ENCODE measurements at regions not wholly inside any gene's neighbourhood (a gene's known extent, or its start where the extent isn't known, plus 50 kb on each side); places are given as distances from the start of the nearest gene placed in this dataset.

DNA sequence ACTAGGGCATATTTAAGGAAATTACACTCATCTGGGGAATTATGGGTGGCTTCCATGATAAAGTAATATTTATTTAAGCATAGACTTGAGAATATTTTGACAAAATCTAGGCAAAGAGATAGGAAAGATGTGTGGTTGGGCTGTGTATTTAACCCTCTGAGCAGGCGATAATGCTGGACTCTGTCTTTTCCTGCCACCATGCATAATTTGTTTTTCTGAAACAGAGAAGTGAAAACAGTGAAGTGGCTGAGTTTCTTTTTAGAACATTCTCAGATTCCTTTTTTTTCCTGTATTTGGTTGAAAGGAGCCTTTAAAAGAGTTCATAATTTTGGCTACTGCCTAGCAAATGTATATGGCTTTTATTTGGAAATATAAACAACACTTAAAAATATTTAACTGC lies 104.8 kb upstream of the CDH19 start:
- Histone ChIP-seq H3K79me1 (ENCODE audit: insufficient read depth, low read depth, low read length, poor library complexity, severe bottlenecking) (no peaks in the 10 kb centered on the region), H3K27me3 (ENCODE audit: insufficient read depth, low read length) (no peaks in the 10 kb centered on the region), H3K23ac (ENCODE audit: insufficient read length, low read depth, low read length) (no peak overlapping the region), H3K4me1 (ENCODE audit: insufficient read depth, low read length) (no peaks in the 10 kb centered on the region), H3K9ac (ENCODE audit: extremely low read depth, insufficient read length, low read length) (no peak overlapping the region), H3K23me2 (ENCODE audit: insufficient read length, low read depth, low read length, poor library complexity, severe bottlenecking) (no peaks in the 10 kb centered on the region), H3K79me2 (ENCODE audit: insufficient read depth, low read length) (no peaks in the 10 kb centered on the region), H4K8ac (replicated peaks; ENCODE audit: insufficient read length, low read depth, low read length) (no peak overlapping the region), H2BK5ac (ENCODE audit: insufficient read length, low read length) (no peak overlapping the region), H2BK12ac (ENCODE audit: insufficient read length, low read depth, low read length) (no peak overlapping the region), H3K4me2 (ENCODE audit: insufficient read depth, insufficient read length, low read length) (no peak overlapping the region), H3K14ac (ENCODE audit: insufficient read depth, low read length) (no peak overlapping the region), H3K18ac (ENCODE audit: insufficient read length, low read depth, low read length) (no peak overlapping the region), H2BK120ac (ENCODE audit: low read depth, low read length, poor library complexity, severe bottlenecking) (no peak overlapping the region), H2AFZ (ENCODE audit: low read length) (no peak overlapping the region), H4K20me1 (ENCODE audit: control insufficient read depth, insufficient read depth, insufficient read length) (no peaks in the 10 kb centered on the region), H2BK15ac (ENCODE audit: low read depth, low read length) (no peak overlapping the region), H2AK5ac (ENCODE audit: insufficient read length, low read length) (no peak overlapping the region), H2BK20ac (ENCODE audit: low read depth, low read length, poor library complexity, severe bottlenecking) (no peak overlapping the region), H3K56ac (ENCODE audit: insufficient read length, low read depth, low read length) (no peak overlapping the region), H3K4ac (ENCODE audit: low read depth, low read length) (no peak overlapping the region), H3T11ph (ENCODE audit: low read length) (no peak overlapping the region), H3K27ac (ENCODE audit: insufficient read length, low read depth, low read length) (no peak overlapping the region), H4K91ac (ENCODE audit: insufficient read length, low read depth, low read length) (no peak overlapping the region), H4K5ac (ENCODE audit: insufficient read length, low read depth, low read length) (no peak overlapping the region), H3K9me3 (ENCODE audit: control insufficient read depth, low read depth, low read length) (no peaks in the 10 kb centered on the region)
- Mint-ChIP-seq H3K9me3 (no peaks in the 10 kb centered on the region; a peak in 1 of 5 replicates), H3K27me3 (ENCODE audit: low read depth) (no peaks in the 10 kb centered on the region), H3K4me1 (no peaks in the 10 kb centered on the region), H3K36me3 (ENCODE audit: insufficient read depth in 1 of 3, low read depth in 3 of 3) (no peaks in the 10 kb centered on the region), H3K4me3 (no peak overlapping the region), H3K27ac (no peak overlapping the region)
- DNase-seq, result no peak
- TF ChIP-seq, protein P1, sequence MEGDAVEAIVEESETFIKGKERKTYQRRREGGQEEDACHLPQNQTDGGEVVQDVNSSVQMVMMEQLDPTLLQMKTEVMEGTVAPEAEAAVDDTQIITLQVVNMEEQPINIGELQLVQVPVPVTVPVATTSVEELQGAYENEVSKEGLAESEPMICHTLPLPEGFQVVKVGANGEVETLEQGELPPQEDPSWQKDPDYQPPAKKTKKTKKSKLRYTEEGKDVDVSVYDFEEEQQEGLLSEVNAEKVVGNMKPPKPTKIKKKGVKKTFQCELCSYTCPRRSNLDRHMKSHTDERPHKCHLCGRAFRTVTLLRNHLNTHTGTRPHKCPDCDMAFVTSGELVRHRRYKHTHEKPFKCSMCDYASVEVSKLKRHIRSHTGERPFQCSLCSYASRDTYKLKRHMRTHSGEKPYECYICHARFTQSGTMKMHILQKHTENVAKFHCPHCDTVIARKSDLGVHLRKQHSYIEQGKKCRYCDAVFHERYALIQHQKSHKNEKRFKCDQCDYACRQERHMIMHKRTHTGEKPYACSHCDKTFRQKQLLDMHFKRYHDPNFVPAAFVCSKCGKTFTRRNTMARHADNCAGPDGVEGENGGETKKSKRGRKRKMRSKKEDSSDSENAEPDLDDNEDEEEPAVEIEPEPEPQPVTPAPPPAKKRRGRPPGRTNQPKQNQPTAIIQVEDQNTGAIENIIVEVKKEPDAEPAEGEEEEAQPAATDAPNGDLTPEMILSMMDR (conservative IDR thresholded peaks at IDR 0.05), result no peak
- no CpG with 5 or more reads among the region's 1 CpG for WGBS (ENCODE audit: extremely low coverage, insufficient read length, low lambda C conversion rate)
